Fibroblast of lung (primary cell): ENCODE measurements at regions not wholly inside any gene's neighbourhood (a gene's known extent, or its start where the extent isn't known, plus 50 kb on each side); places are given as distances from the start of the nearest gene placed in this dataset.
A peak's percentile ranks its signal among the peaks of the same experiment; 100 is the strongest.

Experiments used
- DNase-seq, 2 donors: peaks; one replicate each; pipeline versions ENCODE4 v3.0.0 to v3.0.0-alpha.2; 2010; ENCODE audit warnings: low read depth in 2 of 2
- H2AFZ ChIP-seq: 2 replicates; pipeline ENCODE4 v1.5.1; 2012; ENCODE audit warnings: low read length, control low read depth, inconsistent platforms
- H3K27ac ChIP-seq: 2 replicates; pipeline ENCODE4 v1.5.1; 2011; ENCODE audit warnings: low read length, control low read depth; ENCODE audit not compliant: insufficient read depth
- H3K27me3 ChIP-seq: 2 replicates; pipeline ENCODE4 v1.5.1; 2011; ENCODE audit warnings: mild to moderate bottlenecking, low read length; ENCODE audit not compliant: control insufficient read depth, insufficient read depth
- H3K36me3 ChIP-seq: 2 replicates; pipeline ENCODE4 v1.5.1; 2011; ENCODE audit warnings: low read length; ENCODE audit not compliant: control insufficient read depth, insufficient read depth
- H3K4me1 ChIP-seq: 2 replicates; pipeline ENCODE4 v1.5.1; 2011; ENCODE audit warnings: low read length; ENCODE audit not compliant: control insufficient read depth, insufficient read depth; ENCODE audit errors: extremely low read depth
- H3K4me2 ChIP-seq: 2 replicates; pipeline ENCODE4 v1.5.1; 2011; ENCODE audit warnings: low read length, control low read depth; ENCODE audit not compliant: insufficient read depth; ENCODE audit errors: extremely low read depth
- H3K4me3 ChIP-seq, 4 experiments: fragments of 200-600 bp in 1 of 4; sonication (generic) in 1 of 4; replicated peaks in 1 of 4; 2 replicates each; pipeline ENCODE4 v1.5.1; 2011 to 2016; ENCODE audit warnings: low read length in 4 of 4, low read depth in 3 of 4, mild to moderate bottlenecking in 3 of 4, control low read depth in 2 of 4, inconsistent platforms in 1 of 4, mixed read lengths in 1 of 4; ENCODE audit not compliant: insufficient read depth in 1 of 4; ENCODE audit errors: control extremely low read depth in 1 of 4
- H3K79me2 ChIP-seq: 2 replicates; pipeline ENCODE4 v1.5.1; 2012; ENCODE audit warnings: mild to moderate bottlenecking, low read length, inconsistent platforms; ENCODE audit not compliant: control insufficient read depth, insufficient read depth
- H3K9ac ChIP-seq: 2 replicates; pipeline ENCODE4 v1.5.1; 2011; ENCODE audit warnings: mild to moderate bottlenecking, low read length, control low read depth; ENCODE audit not compliant: insufficient read depth
- H3K9me3 ChIP-seq: 2 replicates; pipeline ENCODE4 v1.5.1; 2012; ENCODE audit warnings: low read depth, low read length; ENCODE audit not compliant: control insufficient read depth, insufficient read depth
- H4K20me1 ChIP-seq: 2 replicates; pipeline ENCODE4 v1.5.1; 2011; ENCODE audit warnings: low read length; ENCODE audit not compliant: control insufficient read depth, insufficient read depth; ENCODE audit errors: extremely low read depth
- EZH2 ChIP-seq: IDR thresholded peaks from 2 replicates; pipeline ENCODE4 v1.5.1; 2012; ENCODE audit warnings: low read length, control low read depth, mild to moderate bottlenecking; ENCODE audit errors: missing control alignments
- TF ChIP-seq, protein P1 (sequence below), 2 donors: IDR thresholded peaks in 1 of 2; conservative IDR thresholded peaks in 1 of 2; 1 replicate in 1 of 2; 2 replicates in 1 of 2; pipeline ENCODE4 v1.5.1; 2011 to 2012; ENCODE audit warnings: low read length in 2 of 2, control low read depth in 1 of 2, inconsistent platforms in 1 of 2, low read depth in 1 of 2, mild to moderate bottlenecking in 1 of 2

DNA sequence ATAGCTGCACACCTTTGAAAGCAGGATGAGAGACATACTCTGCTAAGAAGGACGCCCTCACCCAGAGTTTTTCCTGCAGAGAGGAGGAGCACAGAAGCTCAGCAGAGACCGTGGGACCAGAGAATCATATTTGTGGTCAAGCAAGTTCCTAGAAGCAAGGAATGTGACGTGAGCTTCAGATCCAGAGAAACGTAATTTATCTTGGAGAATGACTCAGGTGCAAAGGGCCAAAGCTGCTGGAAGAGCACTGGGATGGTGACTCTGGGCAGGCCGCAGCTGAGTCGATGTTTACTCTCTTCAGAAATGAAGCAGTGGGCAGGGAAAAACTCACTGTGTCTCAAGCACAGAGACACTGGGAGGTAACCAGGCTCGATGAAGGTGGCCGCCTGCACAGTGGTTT, 50.1 kb upstream of the IGFBP2 start:
- H3K36me3 ChIP-seq, result no peaks in the 10 kb centered on the region
- no peaks in the 10 kb centered on the region for H4K20me1 ChIP-seq
- no peak overlapping the region for H3K27ac ChIP-seq
- H3K9me3 ChIP-seq, result no peaks in the 10 kb centered on the region
- peak; percentile 82 to 99 for DNase-seq
- peaks cover 12% of the 10 kb centered on the region for H3K27me3 ChIP-seq
- H2AFZ ChIP-seq, result no peak overlapping the region
- no peaks in the 10 kb centered on the region for H3K4me1 ChIP-seq
- H3K79me2 ChIP-seq, result no peaks in the 10 kb centered on the region
- H3K9ac ChIP-seq, result no peak overlapping the region
- no peak overlapping the region for H3K4me3 ChIP-seq
- no peak for TF ChIP-seq EZH2
- TF ChIP-seq, protein P1, sequence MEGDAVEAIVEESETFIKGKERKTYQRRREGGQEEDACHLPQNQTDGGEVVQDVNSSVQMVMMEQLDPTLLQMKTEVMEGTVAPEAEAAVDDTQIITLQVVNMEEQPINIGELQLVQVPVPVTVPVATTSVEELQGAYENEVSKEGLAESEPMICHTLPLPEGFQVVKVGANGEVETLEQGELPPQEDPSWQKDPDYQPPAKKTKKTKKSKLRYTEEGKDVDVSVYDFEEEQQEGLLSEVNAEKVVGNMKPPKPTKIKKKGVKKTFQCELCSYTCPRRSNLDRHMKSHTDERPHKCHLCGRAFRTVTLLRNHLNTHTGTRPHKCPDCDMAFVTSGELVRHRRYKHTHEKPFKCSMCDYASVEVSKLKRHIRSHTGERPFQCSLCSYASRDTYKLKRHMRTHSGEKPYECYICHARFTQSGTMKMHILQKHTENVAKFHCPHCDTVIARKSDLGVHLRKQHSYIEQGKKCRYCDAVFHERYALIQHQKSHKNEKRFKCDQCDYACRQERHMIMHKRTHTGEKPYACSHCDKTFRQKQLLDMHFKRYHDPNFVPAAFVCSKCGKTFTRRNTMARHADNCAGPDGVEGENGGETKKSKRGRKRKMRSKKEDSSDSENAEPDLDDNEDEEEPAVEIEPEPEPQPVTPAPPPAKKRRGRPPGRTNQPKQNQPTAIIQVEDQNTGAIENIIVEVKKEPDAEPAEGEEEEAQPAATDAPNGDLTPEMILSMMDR (conservative IDR thresholded peaks at IDR 0.05 in 1 of 2, IDR thresholded peaks at IDR 0.05 in 1 of 2; ENCODE audit: low read depth in 1 of 2, low read length in 2 of 2), result no peak
- no peak overlapping the region for H3K4me2 ChIP-seq
